GM12865 (cell line): ENCODE measurements at regions not wholly inside any gene's neighbourhood (a gene's known extent, or its start where the extent isn't known, plus 50 kb on each side); places are given as distances from the start of the nearest gene placed in this dataset.

ENCODE experiments used
- DNase-seq: peaks from one replicate; pipeline ENCODE4 v3.0.0; 2010; ENCODE audit warnings: low read depth
- H3K4me3 ChIP-seq: 2 replicates; pipeline ENCODE4 v1.5.1; 2011; ENCODE audit warnings: mild to moderate bottlenecking, low read depth, low read length, control low read depth
- CTCF ChIP-seq: IDR thresholded peaks from 2 replicates; pipeline ENCODE4 v1.5.1; 2011; ENCODE audit warnings: low read length, control low read depth, low read depth, inconsistent platforms; ENCODE audit not compliant: insufficient read depth; ENCODE audit errors: missing control alignments

- no peak for TF ChIP-seq CTCF
- no peak overlapping the region for H3K4me3 ChIP-seq
- no peak for DNase-seq
Measured at GRCh38 chr15:97144377-97144711, 813.8 kb downstream of the NR2F2 start.

GRCh38 chr15:97146929-97147870 is 813.3 kb upstream of the ARRDC4 start:
- H3K4me3 ChIP-seq = no peak overlapping the region
- no peak for DNase-seq
- TF ChIP-seq CTCF = no peak

GRCh38 chr15:97153356-97153965 is 807.0 kb upstream of the ARRDC4 start:
- DNase-seq = no peak
- H3K4me3 ChIP-seq = no peak overlapping the region
- no peak for TF ChIP-seq CTCF

- no peak for DNase-seq
- no peak for TF ChIP-seq CTCF
- H3K4me3 ChIP-seq = no peak overlapping the region
Measured at GRCh38 chr15:97156739-97157265, 803.7 kb upstream of the ARRDC4 start.

- H3K4me3 ChIP-seq = no peak overlapping the region
- no peak for DNase-seq
- TF ChIP-seq CTCF = no peak
Measured at GRCh38 chr15:97162805-97163495, 797.6 kb upstream of the ARRDC4 start.

GRCh38 chr15:97165205-97165604 is 795.3 kb upstream of the ARRDC4 start:
- no peak for DNase-seq
- no peak overlapping the region for H3K4me3 ChIP-seq
- no peak for TF ChIP-seq CTCF
